GM23338 (cell line): ENCODE measurements at regions not wholly inside any gene's neighbourhood (a gene's known extent, or its start where the extent isn't known, plus 50 kb on each side); places are given as distances from the start of the nearest gene placed in this dataset.

Experiments used
- ATAC-seq: fragments of 200-7000 bp; cut with Tn5 transposase; 3 replicates; pipeline ENCODE4 v1.9.1; 2020
- DNase-seq: peaks from one replicate; pipeline ENCODE4 v3.0.0-alpha.2; 2015; ENCODE audit warnings: low spot score
- H2AFZ ChIP-seq: fragments of 200-600 bp; sonication (generic); 2 replicates; pipeline ENCODE4 v1.8.0; 2016; ENCODE audit warnings: antibody characterized with exemption, mild to moderate bottlenecking, moderate library complexity
- H3F3A ChIP-seq: fragments of 200-600 bp; sonication (generic); replicated peaks from 2 replicates; pipeline ENCODE4 v1.8.0; 2017; ENCODE audit warnings: antibody characterized with exemption, mixed run types, low read depth
- H3K27ac ChIP-seq: fragments of 200-600 bp; sonication (generic); 2 replicates; pipeline ENCODE4 v1.6.1; 2016; ENCODE audit warnings: low read depth
- H3K27me3 ChIP-seq: fragments of 200-600 bp; sonication (generic); 2 replicates; pipeline ENCODE4 v1.8.0; 2016; ENCODE audit warnings: mild to moderate bottlenecking, mixed run types, moderate library complexity; ENCODE audit not compliant: insufficient read depth
- H3K36me3 ChIP-seq: fragments of 200-600 bp; sonication (generic); 2 replicates; pipeline ENCODE4 v1.8.0; 2016; ENCODE audit warnings: mild to moderate bottlenecking; ENCODE audit not compliant: insufficient read depth
- H3K4me1 ChIP-seq: fragments of 200-600 bp; sonication (generic); 2 replicates; pipeline ENCODE4 v1.8.0; 2016; ENCODE audit warnings: mild to moderate bottlenecking, moderate library complexity; ENCODE audit not compliant: insufficient read depth
- H3K4me2 ChIP-seq: fragments of 200-600 bp; sonication (generic); 2 replicates; pipeline ENCODE4 v1.7.1; 2017; ENCODE audit warnings: mixed run types
- H3K4me3 ChIP-seq: fragments of 200-600 bp; sonication (generic); 2 replicates; pipeline ENCODE4 v1.6.1; 2016; ENCODE audit warnings: mixed run types
- H3K79me2 ChIP-seq: fragments of 200-600 bp; sonication (generic); replicated peaks from 2 replicates; pipeline ENCODE4 v1.8.0; 2017; ENCODE audit warnings: mild to moderate bottlenecking; ENCODE audit not compliant: insufficient read depth
- H3K9me2 ChIP-seq: fragments of 200-600 bp; sonication (generic); 2 replicates; pipeline ENCODE4 v1.8.0; 2017; ENCODE audit not compliant: insufficient read depth
- H4K20me1 ChIP-seq: fragments of 200-600 bp; sonication (generic); replicated peaks from 2 replicates; pipeline ENCODE4 v1.8.0; 2017; ENCODE audit warnings: mild to moderate bottlenecking; ENCODE audit not compliant: insufficient read depth
- H3K27ac Mint-ChIP-seq: 2 replicates; pipeline ENCODE4 v1.8.0; 2020; ENCODE audit warnings: inconsistent platforms, mild to moderate bottlenecking, moderate library complexity, mixed read lengths
- H3K27me3 Mint-ChIP-seq: 3 replicates; pipeline ENCODE4 v1.8.0; 2022; ENCODE audit warnings: low read depth, mild to moderate bottlenecking, moderate library complexity, mixed read lengths, inconsistent platforms; ENCODE audit not compliant: insufficient read depth, poor library complexity
- H3K36me3 Mint-ChIP-seq: 3 replicates; pipeline ENCODE4 v1.8.0; 2021; ENCODE audit warnings: low read depth, mild to moderate bottlenecking, inconsistent platforms, moderate library complexity, mixed read lengths
- H3K4me1 Mint-ChIP-seq: 3 replicates; pipeline ENCODE4 v1.8.0; 2020; ENCODE audit warnings: mild to moderate bottlenecking, inconsistent platforms, mixed read lengths
- H3K4me3 Mint-ChIP-seq: 3 replicates; pipeline ENCODE4 v1.8.0; 2021; ENCODE audit warnings: moderate library complexity, mild to moderate bottlenecking, inconsistent platforms, mixed read lengths
- H3K9me3 Mint-ChIP-seq: 3 replicates; pipeline ENCODE4 v1.8.0; 2020; ENCODE audit warnings: moderate library complexity, mild to moderate bottlenecking, inconsistent platforms, mixed read lengths
- CREB1 ChIP-seq: fragments of 250-450 bp; sonication (Bioruptor Pico); IDR thresholded peaks from 2 replicates; pipeline ENCODE4 v1.5.0; 2020; ENCODE audit warnings: low read depth, mild to moderate bottlenecking, moderate library complexity
- ETS1 ChIP-seq: IDR thresholded peaks from 2 replicates; pipeline ENCODE4 v1.6.1; 2016; ENCODE audit warnings: antibody characterized with exemption
- EZH2 ChIP-seq: fragments of 200-600 bp; sonication (generic); IDR thresholded peaks from one replicate; pipeline ENCODE4 v1.8.0; 2017; ENCODE audit warnings: antibody characterized with exemption, mild to moderate bottlenecking, low read depth; ENCODE audit not compliant: unreplicated experiment
- EZH2phosphoT487 ChIP-seq: fragments of 200-600 bp; sonication (generic); IDR thresholded peaks from one replicate; pipeline ENCODE4 v1.8.1; 2018; ENCODE audit warnings: antibody characterized with exemption; ENCODE audit not compliant: unreplicated experiment
- JUNB ChIP-seq: IDR thresholded peaks from one replicate; pipeline ENCODE4 v1.6.1; 2016; ENCODE audit warnings: antibody characterized with exemption; ENCODE audit not compliant: unreplicated experiment
- NANOG ChIP-seq: IDR thresholded peaks from 2 replicates; pipeline ENCODE4 v1.6.1; 2016; ENCODE audit warnings: antibody characterized with exemption, borderline replicate concordance
- POLR2AphosphoS5 ChIP-seq: IDR thresholded peaks from 2 replicates; pipeline ENCODE4 v1.6.1; 2016; ENCODE audit warnings: antibody characterized with exemption, low read depth
- STAT1 ChIP-seq: IDR thresholded peaks from one replicate; pipeline ENCODE4 v1.6.1; 2016; ENCODE audit warnings: antibody characterized with exemption; ENCODE audit not compliant: unreplicated experiment
- ZNF114 ChIP-seq: fragments of 250-450 bp; sonication (Bioruptor Pico); IDR thresholded peaks from 2 replicates; pipeline ENCODE4 v1.5.0; 2020; ENCODE audit warnings: mild to moderate bottlenecking, moderate library complexity
- ZNF331 ChIP-seq: fragments of 250-450 bp; sonication (Bioruptor Pico); IDR thresholded peaks from 2 replicates; pipeline ENCODE4 v1.5.0; 2020; ENCODE audit warnings: low read depth, mild to moderate bottlenecking, moderate library complexity
- ZNF462 ChIP-seq: fragments of 250-450 bp; sonication (Bioruptor Pico); IDR thresholded peaks from 2 replicates; pipeline ENCODE4 v1.5.0; 2020; ENCODE audit warnings: mild to moderate bottlenecking, moderate library complexity
- TF ChIP-seq, protein P1 (sequence below), 2 experiments: fragments of 200-600 bp in 1 of 2; sonication (generic) in 1 of 2; conservative IDR thresholded peaks; 2 replicates each; pipeline versions ENCODE4 v1.5.1 to v1.6.1; 2016 to 2017; ENCODE audit warnings: antibody characterized with exemption in 2 of 2, low read depth in 2 of 2, mild to moderate bottlenecking in 2 of 2, moderate library complexity in 1 of 2
- TF ChIP-seq, protein P2 (sequence below): IDR thresholded peaks from one replicate; pipeline ENCODE4 v1.6.1; 2018; ENCODE audit warnings: antibody characterized with exemption; ENCODE audit not compliant: unreplicated experiment

DNA sequence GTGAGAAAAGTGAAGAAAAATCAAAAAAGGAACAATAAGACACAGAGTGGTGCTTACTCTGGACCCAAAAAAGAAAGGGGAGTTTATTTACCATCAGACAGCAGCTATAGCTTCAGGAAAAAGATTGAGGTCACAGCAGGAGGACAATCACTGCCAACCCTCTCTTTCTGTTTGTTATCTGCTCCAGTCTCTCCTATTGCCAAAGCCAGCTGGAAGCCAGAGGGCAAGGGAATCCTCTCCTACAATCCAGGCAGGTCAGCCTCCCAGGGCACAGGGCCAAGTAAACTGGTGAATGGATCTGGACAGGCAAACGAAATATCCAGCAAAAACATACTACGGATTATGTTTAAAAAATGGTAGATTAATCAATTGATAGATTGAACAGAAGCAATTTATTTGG is 306.9 kb upstream of the SLIT2 start:
- TF ChIP-seq STAT1: no peak
- TF ChIP-seq, protein P1, sequence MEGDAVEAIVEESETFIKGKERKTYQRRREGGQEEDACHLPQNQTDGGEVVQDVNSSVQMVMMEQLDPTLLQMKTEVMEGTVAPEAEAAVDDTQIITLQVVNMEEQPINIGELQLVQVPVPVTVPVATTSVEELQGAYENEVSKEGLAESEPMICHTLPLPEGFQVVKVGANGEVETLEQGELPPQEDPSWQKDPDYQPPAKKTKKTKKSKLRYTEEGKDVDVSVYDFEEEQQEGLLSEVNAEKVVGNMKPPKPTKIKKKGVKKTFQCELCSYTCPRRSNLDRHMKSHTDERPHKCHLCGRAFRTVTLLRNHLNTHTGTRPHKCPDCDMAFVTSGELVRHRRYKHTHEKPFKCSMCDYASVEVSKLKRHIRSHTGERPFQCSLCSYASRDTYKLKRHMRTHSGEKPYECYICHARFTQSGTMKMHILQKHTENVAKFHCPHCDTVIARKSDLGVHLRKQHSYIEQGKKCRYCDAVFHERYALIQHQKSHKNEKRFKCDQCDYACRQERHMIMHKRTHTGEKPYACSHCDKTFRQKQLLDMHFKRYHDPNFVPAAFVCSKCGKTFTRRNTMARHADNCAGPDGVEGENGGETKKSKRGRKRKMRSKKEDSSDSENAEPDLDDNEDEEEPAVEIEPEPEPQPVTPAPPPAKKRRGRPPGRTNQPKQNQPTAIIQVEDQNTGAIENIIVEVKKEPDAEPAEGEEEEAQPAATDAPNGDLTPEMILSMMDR (conservative IDR thresholded peaks at IDR 0.05; ENCODE audit: low read depth in 2 of 2): no peak
- no peak for TF ChIP-seq ZNF462 (CRISPR knock-in tag)
- no peak for TF ChIP-seq ZNF114
- TF ChIP-seq JUNB: no peak
- no peak for TF ChIP-seq POLR2AphosphoS5
- no peak for TF ChIP-seq EZH2phosphoT487
- TF ChIP-seq, protein P2, sequence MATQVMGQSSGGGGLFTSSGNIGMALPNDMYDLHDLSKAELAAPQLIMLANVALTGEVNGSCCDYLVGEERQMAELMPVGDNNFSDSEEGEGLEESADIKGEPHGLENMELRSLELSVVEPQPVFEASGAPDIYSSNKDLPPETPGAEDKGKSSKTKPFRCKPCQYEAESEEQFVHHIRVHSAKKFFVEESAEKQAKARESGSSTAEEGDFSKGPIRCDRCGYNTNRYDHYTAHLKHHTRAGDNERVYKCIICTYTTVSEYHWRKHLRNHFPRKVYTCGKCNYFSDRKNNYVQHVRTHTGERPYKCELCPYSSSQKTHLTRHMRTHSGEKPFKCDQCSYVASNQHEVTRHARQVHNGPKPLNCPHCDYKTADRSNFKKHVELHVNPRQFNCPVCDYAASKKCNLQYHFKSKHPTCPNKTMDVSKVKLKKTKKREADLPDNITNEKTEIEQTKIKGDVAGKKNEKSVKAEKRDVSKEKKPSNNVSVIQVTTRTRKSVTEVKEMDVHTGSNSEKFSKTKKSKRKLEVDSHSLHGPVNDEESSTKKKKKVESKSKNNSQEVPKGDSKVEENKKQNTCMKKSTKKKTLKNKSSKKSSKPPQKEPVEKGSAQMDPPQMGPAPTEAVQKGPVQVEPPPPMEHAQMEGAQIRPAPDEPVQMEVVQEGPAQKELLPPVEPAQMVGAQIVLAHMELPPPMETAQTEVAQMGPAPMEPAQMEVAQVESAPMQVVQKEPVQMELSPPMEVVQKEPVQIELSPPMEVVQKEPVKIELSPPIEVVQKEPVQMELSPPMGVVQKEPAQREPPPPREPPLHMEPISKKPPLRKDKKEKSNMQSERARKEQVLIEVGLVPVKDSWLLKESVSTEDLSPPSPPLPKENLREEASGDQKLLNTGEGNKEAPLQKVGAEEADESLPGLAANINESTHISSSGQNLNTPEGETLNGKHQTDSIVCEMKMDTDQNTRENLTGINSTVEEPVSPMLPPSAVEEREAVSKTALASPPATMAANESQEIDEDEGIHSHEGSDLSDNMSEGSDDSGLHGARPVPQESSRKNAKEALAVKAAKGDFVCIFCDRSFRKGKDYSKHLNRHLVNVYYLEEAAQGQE: no peak
- no peak for TF ChIP-seq EZH2
- TF ChIP-seq CREB1 (CRISPR knock-in tag): no peak
- TF ChIP-seq NANOG: no peak
- TF ChIP-seq ZNF331 (CRISPR knock-in tag): no peak
- TF ChIP-seq ETS1: no peak
- no peak overlapping the region for H3K4me2 ChIP-seq
- no peak overlapping the region for H3K27ac ChIP-seq
- H3K9me2 ChIP-seq: 0 out of 2 replicates have a peak, but pooled peaks cover 5% of the 10 kb centered on the region
- no peaks in the 10 kb centered on the region for H3K9me3 Mint-ChIP-seq
- ATAC-seq (peak; percentile 82), DNase-seq (peak; percentile 11)
- H3K79me2 ChIP-seq: no peaks in the 10 kb centered on the region
- no peaks in the 10 kb centered on the region for H3F3A ChIP-seq
- no peaks in the 10 kb centered on the region for H3K36me3 ChIP-seq
- no peaks in the 10 kb centered on the region for H4K20me1 ChIP-seq
- H3K27me3 Mint-ChIP-seq: no peaks in the 10 kb centered on the region
- no peaks in the 10 kb centered on the region for H3K36me3 Mint-ChIP-seq
- H3K4me3 Mint-ChIP-seq: no peak overlapping the region
- H3K4me1 ChIP-seq: peaks cover 7% of the 10 kb centered on the region; the same call in 1 of the 2 replicates
- peaks cover 17% of the 10 kb centered on the region for H3K4me1 Mint-ChIP-seq
- H3K4me3 ChIP-seq: no peak overlapping the region
- H3K27ac Mint-ChIP-seq: no peak overlapping the region
- H3K27me3 ChIP-seq: no peaks in the 10 kb centered on the region
- no peak overlapping the region for H2AFZ ChIP-seq
